HG02623 (cell line): ENCODE measurements at regions not wholly inside any gene's neighbourhood (a gene's known extent, or its start where the extent isn't known, plus 50 kb on each side); places are given as distances from the start of the nearest gene placed in this dataset.
"Not testable (repeated sequence)": the region's sequence is repeated elsewhere in the genome, so short reads cannot be mapped to it uniquely, and the experiment has no call there.

ENCODE experiments used
- ATAC-seq: cut with Tn5 transposase; IDR thresholded peaks from one replicate; pipeline ENCODE4 v1.9.1; 2021; ENCODE audit warnings: moderate library complexity; ENCODE audit not compliant: unreplicated experiment

GRCh38 chr2:236632295-236633218 lies 62.9 kb downstream of the ACKR3 start:
- ATAC-seq = no peak

- no peak for ATAC-seq
These were observed 63.6 kb downstream of the ACKR3 start for GRCh38 chr2:236633219-236633570.

- ATAC-seq = no peak
These were observed 64.3 kb downstream of the ACKR3 start for GRCh38 chr2:236633775-236634560.

GRCh38 chr2:236636261-236636660 lies 66.6 kb downstream of the ACKR3 start:
- no peak for ATAC-seq

GRCh38 chr2:236636714-236637470 lies 67.3 kb downstream of the ACKR3 start:
- no peak for ATAC-seq

GRCh38 chr2:236637686-236638569 lies 68.3 kb downstream of the ACKR3 start:
- ATAC-seq = no peak

- no peak for ATAC-seq
These were observed 69.1 kb downstream of the ACKR3 start for GRCh38 chr2:236638707-236639106.

GRCh38 chr2:236639461-236640235 lies 70.0 kb downstream of the ACKR3 start:
- no peak for ATAC-seq

- ATAC-seq = no peak
These were observed 71.6 kb downstream of the ACKR3 start for GRCh38 chr2:236641051-236641726.

GRCh38 chr2:236642125-236642524 lies 72.5 kb downstream of the ACKR3 start:
- ATAC-seq = no peak

GRCh38 chr2:236642584-236643291 lies 73.1 kb downstream of the ACKR3 start:
- no peak for ATAC-seq

- no peak for ATAC-seq
These were observed 73.9 kb downstream of the ACKR3 start for GRCh38 chr2:236643480-236643879.

- no peak for ATAC-seq
These were observed 74.4 kb downstream of the ACKR3 start for GRCh38 chr2:236644067-236644466.

- no peak for ATAC-seq
These were observed 74.9 kb downstream of the ACKR3 start for GRCh38 chr2:236644502-236644911.

GRCh38 chr2:236645141-236645540 lies 75.5 kb downstream of the ACKR3 start:
- not testable (repeated sequence) for ATAC-seq

GRCh38 chr2:236646441-236646840 lies 76.8 kb downstream of the ACKR3 start:
- ATAC-seq = no peak

- ATAC-seq = no peak
These were observed 77.2 kb downstream of the ACKR3 start for GRCh38 chr2:236646871-236647270.

GRCh38 chr2:236647621-236648020 lies 78.0 kb downstream of the ACKR3 start:
- no peak for ATAC-seq
